Hindlimb muscle (tissue), 1 donor: ENCODE measurements at regions not wholly inside any gene's neighbourhood (a gene's known extent, or its start where the extent isn't known, plus 50 kb on each side); places are given as distances from the start of the nearest gene placed in this dataset.
"Not testable (repeated sequence)": the region's sequence is repeated elsewhere in the genome, so short reads cannot be mapped to it uniquely, and the experiment has no call there.

Source experiments
- DNase-seq: peaks from one replicate; pipeline ENCODE4 v3.0.0-alpha.2; 2013

DNA sequence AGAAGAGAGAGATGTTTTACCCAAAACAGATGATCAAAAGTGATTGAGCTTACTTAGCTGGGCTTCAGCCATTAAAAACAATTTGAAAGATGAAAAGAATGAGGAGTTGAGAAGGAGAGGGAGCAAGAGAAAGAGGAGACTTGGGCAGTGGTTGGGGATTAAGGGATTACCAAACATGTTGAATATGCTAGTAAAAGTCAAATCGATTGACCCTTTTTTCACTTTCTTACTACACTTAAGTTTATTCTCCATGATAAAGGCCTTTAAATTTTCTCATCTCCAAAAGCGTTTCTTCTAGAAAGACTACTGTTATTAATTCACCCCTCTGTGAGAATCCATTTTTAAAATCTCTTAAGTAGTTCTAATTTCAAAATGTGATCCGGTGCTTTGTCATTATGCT lies 1254.0 kb upstream of the PHF14 start:
- no peak for DNase-seq

- DNase-seq = not testable (repeated sequence)
Measured at GRCh38 chr7:9725940-9726663, 1247.6 kb upstream of the PHF14 start.

- not testable (repeated sequence) for DNase-seq
Measured at GRCh38 chr7:9726811-9727210, 1246.9 kb upstream of the PHF14 start.

GRCh38 chr7:9727467-9727869 lies 1246.2 kb upstream of the PHF14 start:
- DNase-seq = not testable (repeated sequence)

DNA sequence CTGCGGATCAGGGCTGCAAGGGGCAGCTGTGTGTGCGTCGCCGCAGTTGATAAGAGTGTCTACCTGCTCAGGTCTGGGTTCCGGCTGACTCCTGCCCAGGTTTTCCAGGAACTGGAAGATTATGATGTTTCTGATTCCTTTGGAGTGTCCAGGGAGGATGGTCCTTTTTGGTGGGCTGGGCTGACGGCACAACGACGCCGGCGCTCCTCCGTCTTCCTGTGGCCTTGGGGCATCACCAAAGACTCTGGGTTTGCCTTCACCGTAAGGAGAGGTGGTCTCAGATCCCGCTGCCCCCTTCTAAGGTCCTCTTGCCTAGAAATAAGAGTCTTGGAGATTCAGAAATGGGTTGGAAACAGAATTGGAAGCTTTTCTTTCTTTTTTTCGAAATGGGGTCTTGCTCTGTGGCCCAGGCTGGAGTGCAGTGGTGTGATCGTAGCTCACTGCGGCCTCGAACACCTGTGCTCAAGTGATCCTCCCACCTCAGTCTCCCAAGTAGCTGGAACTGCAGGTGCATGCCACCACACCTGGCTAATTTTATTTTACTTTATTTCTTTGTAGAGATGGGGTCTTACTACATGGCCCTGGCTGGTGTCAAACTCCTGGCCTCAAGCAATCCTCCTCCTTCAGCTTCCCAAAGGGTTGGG lies 1245.5 kb upstream of the PHF14 start:
- DNase-seq = not testable (repeated sequence)

DNA sequence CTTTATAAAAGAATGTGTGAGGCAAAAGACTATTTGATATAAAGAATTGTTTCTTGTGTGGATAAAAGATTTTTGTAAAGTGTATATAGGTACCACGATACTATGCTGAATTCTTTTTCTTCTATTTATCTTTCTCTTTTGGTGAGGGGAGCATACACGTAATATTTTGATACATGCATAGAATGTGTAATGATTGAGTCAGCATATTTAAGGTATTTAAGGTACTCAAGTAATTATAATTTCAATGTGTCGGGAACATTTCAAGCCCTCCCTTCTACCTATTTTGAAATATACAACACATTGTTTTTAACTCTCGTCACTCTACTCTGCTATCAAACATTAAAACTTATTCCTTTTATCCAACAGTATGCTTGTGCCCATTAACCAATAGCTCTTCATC lies 1221.6 kb upstream of the PHF14 start:
- DNase-seq = no peak

DNA sequence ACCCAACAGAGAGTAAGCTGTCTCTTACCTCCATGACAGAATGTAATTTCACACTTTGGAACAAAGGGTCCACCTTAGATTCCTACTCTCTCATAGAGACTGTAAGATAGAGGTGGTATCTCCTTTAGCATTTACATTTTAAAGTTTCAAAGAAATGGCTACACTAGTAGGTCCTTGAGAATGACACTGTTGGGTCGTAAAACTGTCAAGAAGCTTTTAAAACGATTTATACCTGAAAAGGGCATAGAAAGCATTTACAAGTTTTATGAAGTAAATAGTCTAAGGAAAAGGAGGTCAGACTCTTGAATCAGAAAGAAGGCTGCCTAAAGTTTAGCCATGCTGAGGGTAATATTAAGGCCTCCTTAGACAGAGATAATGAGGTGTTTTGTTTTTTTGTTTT lies 1212.4 kb upstream of the PHF14 start:
- no peak for DNase-seq

DNA sequence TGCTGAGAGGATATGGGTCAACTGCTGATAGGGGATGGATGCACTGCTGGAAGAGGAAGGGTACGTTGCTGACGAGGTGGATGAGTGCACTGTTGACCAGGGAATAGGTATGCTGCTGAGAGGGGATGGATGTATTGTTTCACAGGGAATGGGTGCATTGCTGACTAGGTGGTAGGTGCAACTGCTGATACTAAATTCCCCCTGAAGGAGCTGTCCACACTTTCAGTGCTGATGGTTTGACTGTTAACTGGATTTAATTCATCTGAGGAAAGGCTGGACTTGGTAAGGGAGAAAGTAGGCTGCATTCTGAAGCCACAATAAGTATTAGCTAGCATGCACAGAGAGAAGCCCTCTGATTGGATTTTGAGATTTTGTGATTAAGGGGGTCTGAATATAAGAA lies 1196.8 kb upstream of the PHF14 start:
- DNase-seq = no peak

GRCh38 chr7:9778367-9778766 lies 1195.3 kb upstream of the PHF14 start:
- DNase-seq = no peak

DNA sequence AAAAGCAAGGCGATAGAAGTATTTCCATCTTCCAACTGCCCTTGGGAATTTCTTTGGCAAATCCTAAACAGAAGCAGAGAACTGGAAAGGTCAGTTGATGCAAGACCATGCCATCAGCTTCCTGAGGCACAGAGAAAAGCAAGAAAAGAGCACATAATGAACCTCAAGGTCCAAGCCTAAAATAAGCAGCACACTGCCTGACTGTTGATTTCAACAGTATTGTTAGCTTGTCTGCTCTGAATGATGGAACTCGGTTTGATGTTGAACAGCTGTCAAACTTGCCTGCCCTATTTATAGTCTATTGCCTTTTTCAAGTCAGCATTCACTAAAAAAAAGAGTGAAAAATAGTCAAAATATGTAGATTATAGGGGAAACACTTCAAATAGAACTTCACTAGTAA lies 1192.0 kb upstream of the PHF14 start:
- DNase-seq = no peak

DNA sequence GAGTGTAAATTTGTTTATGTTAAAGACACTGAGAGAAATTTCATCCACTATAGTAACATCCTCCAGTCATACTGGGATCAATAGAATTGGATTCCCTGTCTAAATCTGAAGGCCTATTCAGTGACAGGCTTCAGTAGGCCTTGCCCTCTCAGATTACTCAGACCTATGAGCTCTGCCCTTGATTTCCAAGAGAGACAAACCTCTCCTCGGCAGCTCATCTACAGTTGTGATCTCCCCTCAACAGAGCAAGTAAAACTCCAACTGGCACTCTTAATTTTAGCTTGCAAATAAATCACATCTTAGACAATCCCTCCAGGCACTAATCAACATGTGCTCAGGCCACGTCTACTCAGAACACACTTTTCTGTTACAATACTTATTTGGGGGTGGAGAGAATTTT lies 1191.4 kb upstream of the PHF14 start:
- no peak for DNase-seq

GRCh38 chr7:9785211-9785610 lies 1188.5 kb upstream of the PHF14 start:
- DNase-seq = no peak

DNA sequence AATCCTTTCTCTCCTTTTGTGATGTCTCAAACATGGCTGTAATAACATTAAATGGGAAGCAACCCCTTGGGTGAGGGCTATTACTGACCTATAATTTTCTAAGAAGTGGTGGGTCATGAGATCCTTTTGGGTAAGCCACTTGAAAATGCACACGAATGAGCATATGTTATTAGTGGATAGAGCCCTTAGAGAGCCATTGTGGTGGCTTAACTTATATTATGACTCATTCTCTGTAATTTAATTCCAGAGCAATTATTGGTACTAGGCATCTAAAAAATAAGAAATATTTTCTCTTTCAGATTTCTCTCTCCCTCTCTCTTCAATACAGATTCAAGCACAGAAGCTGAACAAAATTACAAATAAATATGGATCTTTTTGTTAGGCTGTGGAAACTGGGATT lies 1177.4 kb upstream of the PHF14 start:
- DNase-seq = no peak

GRCh38 chr7:9822458-9823290 lies 1151.0 kb upstream of the PHF14 start:
- no peak for DNase-seq

- DNase-seq = no peak
Measured at GRCh38 chr7:9835199-9835598, 1138.5 kb upstream of the PHF14 start.

DNA sequence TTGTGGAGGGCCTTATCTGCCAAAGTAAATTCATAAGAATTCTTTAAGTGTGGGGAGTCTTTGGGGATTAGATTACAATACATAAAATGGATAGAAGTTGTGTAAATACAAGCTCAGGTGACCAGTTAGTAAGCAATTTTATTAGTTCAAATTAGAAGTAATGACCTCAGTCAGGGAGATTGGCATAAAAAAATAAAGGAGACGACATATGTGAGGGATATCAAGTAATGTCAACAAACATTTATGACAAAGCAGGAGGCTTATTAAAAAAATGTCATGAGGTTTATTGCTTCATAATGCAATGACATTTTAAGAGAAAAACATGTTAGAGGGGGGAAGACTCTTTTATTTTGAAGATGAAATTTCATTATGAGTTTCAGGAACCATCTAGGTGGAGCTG lies 1137.0 kb upstream of the PHF14 start:
- DNase-seq = no peak

GRCh38 chr7:9842301-9842700 lies 1131.4 kb upstream of the PHF14 start:
- DNase-seq = no peak

DNA sequence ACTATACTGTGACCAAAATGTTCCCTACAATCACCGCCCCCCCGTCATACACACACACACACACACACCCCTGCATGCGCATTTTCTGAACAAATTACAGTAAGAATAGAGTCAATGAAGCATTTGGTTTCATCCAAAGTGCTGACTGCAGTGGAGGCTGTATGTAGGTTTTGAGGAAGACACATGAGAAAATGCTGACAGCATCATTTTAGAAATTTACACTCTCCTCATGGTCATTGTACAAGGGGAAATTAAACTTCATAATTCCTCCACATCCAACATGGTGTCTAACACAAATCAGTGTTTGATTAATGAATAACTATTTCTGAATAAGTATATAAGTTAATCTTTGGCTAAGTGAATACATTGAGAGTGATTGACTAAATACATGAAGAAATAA lies 1126.8 kb upstream of the PHF14 start:
- no peak for DNase-seq

GRCh38 chr7:9854605-9855004 lies 1119.1 kb upstream of the PHF14 start:
- no peak for DNase-seq

GRCh38 chr7:9856668-9857067 lies 1117.0 kb upstream of the PHF14 start:
- no peak for DNase-seq

DNA sequence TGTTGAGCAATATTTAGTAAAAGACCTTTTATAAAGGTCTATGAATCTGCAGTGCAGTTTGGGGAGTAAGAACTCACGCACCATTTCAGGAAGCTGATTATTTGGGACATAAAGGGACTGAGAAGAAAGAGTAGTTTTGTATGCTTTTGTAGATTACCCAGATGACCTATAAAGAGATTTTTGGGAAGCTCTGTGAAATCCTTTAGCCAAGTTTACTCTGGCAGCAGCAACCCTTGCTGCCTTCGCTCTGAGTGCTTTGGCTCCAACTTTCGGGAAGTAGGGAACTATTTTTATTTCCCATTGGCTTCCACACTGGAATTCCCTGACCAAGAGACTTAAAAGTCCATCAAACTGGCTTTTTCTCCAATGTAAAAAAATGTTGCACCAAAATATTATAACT lies 1110.1 kb upstream of the PHF14 start:
- peak; percentile 65 for DNase-seq

DNA sequence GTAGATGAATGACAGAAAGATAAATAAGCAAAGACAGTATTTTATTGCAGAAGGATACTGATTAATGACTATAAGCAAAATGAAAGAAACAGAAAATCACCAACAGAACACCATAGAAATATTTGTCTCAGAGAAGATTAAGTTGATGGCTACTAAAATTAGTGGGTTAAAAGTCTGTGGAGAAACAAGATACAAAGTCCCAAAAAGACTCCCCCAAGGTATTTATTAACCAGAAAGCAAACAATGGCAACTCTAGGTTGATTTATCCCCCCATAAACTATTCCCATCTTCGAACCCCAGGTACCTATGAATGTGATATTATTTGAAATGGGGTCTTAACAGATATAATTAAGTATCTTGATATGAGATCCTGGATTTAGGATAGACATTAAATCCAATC lies 1104.5 kb upstream of the PHF14 start:
- no peak for DNase-seq

DNA sequence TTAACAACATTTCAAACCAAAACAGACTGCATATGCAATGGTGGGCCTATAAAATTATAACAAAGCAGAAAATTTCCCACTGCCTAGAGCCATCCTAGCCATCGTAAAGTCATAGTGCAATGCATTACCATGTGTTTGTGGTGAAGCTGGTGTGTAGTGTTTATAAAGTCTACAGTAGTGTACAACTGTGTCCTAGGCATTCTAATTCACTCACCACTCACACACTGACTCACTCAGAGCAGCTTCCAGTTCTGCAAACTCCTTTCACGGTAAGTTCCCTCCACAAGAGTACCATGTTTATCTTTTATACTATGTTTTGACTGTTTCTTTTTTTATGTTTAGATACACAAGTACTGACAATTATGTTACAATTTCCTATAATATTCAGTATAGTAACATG lies 1104.1 kb upstream of the PHF14 start:
- no peak for DNase-seq

DNA sequence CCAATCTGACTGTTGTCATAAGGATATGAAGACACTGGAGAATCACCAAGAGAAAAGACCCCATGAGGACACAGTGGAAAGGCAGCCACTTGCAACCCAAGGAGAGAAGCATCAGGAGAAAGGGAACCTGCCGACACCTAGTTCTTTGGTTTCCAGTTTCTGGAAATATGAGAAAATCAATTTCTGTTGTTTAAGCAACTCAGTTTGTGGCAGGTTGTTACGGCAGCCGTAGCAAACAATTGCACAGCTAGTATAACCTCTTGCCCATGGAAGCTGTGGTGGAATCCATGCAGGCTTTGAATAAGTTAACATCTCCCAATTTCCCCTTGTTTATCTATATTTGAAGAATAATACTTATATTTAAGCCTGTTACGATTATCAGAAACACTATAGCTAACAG lies 1103.0 kb upstream of the PHF14 start:
- no peak for DNase-seq
